Activated gamma-delta T cell treated with anti-CD3 and anti-CD28 coated beads, Interleukin-2, amount 50 U/mL, for 16 hours (primary cell): ENCODE measurements at regions not wholly inside any gene's neighbourhood (a gene's known extent, or its start where the extent isn't known, plus 50 kb on each side); places are given as distances from the start of the nearest gene placed in this dataset.

Source experiments
- DNase-seq: peaks from one replicate; pipeline ENCODE4 v3.0.0-alpha.2; 2020; ENCODE audit warnings: low read depth

- DNase-seq: no peak
Measured at GRCh38 chr10:60466267-60467201, 76.9 kb upstream of the ANK3 start.

- DNase-seq: no peak
Measured at GRCh38 chr10:60465801-60466200, 76.1 kb upstream of the ANK3 start.

GRCh38 chr10:60464659-60465058 is 75.0 kb upstream of the ANK3 start:
- no peak for DNase-seq

GRCh38 chr10:60463746-60464145 is 74.1 kb upstream of the ANK3 start:
- DNase-seq: no peak

- DNase-seq: no peak
Measured at GRCh38 chr10:60461688-60462087, 72.0 kb upstream of the ANK3 start.

GRCh38 chr10:60459701-60460457 is 70.2 kb upstream of the ANK3 start:
- DNase-seq: no peak

- DNase-seq: no peak
Measured at GRCh38 chr10:60456053-60456452, 66.4 kb upstream of the ANK3 start.

GRCh38 chr10:60454336-60454735 is 64.7 kb upstream of the ANK3 start:
- DNase-seq: no peak

- DNase-seq: no peak
Measured at GRCh38 chr10:60453036-60453435, 63.4 kb upstream of the ANK3 start.

GRCh38 chr10:60450291-60450690 is 60.6 kb upstream of the ANK3 start:
- no peak for DNase-seq

- no peak for DNase-seq
Measured at GRCh38 chr10:60448246-60448645, 58.6 kb upstream of the ANK3 start.

GRCh38 chr10:60446851-60447250 is 57.2 kb upstream of the ANK3 start:
- no peak for DNase-seq

- no peak for DNase-seq
Measured at GRCh38 chr10:60446070-60446833, 56.6 kb upstream of the ANK3 start.

GRCh38 chr10:60444494-60445064 is 54.9 kb upstream of the ANK3 start:
- DNase-seq: no peak

GRCh38 chr10:60443346-60443745 is 53.7 kb upstream of the ANK3 start:
- no peak for DNase-seq

- DNase-seq: no peak
Measured at GRCh38 chr10:60441515-60441914, 51.8 kb upstream of the ANK3 start.

- no peak for DNase-seq
Measured at GRCh38 chr10:60439641-60440040, 50.0 kb upstream of the ANK3 start.
